ENCODE measurements at regions not wholly inside any gene's neighbourhood (a gene's known extent, or its start where the extent isn't known, plus 50 kb on each side); places are given as distances from the start of the nearest gene placed in this dataset.

DNA sequence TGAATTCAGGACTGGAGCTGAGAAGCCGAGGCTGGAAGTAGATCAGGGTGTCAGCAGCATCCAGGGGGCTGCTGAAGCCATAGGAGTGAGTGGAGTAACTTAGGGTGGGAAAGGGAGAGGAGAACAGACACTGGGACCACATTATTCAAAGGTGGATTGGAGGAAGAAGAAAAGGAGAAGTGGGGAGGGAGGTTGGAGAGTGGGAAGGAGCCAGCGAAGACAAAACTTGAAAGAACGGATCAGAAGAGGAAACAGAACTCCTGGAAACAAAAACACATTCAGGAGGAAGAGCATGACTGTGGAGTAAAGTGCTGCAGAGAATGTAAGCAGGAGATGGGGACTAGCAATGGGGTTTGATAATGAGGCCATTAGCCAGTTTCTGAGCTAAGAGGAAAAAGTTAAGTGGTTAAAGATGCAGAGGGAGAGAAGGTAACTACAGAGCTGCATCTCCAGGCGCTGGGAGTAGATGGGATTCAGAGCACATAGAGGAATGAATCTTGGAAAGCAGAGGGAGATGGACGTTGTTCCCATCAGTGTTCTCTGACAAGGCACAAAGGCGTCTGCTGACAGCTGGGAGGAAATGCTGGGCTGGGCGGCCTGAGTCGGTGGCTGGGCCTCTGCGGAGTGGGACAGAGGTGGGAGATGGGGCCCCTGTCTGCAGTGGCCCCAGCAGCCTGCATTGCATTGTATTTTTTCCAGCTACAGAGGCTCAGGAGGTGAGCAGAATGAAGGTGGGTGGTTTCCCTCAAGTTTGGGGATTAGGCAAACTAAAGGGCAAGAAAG, 63.1 kb upstream of the LEP start:
- Histone ChIP-seq H3K4me1 (ENCODE audit: control insufficient read depth, insufficient read depth, low read length) (peaks cover 2% of the 10 kb centered on the region), H3K27ac (ENCODE audit: low read length) (no peak overlapping the region), H3K27me3 (ENCODE audit: control insufficient read depth, insufficient read depth, low read length) (peaks cover 43% of the 10 kb centered on the region), H3K36me3 (ENCODE audit: control insufficient read depth, insufficient read depth, low read length) (no peaks in the 10 kb centered on the region), H3K4me3 (ENCODE audit: low read length) (no peak overlapping the region), H3K9me3 (replicated peaks; ENCODE audit: control insufficient read depth, low read depth, low read length) (no peaks in the 10 kb centered on the region)
- 21% methylated on average over 9 of the region's 9 CpGs for WGBS (ENCODE audit: insufficient coverage)
- DNase-seq: no peak

DNA sequence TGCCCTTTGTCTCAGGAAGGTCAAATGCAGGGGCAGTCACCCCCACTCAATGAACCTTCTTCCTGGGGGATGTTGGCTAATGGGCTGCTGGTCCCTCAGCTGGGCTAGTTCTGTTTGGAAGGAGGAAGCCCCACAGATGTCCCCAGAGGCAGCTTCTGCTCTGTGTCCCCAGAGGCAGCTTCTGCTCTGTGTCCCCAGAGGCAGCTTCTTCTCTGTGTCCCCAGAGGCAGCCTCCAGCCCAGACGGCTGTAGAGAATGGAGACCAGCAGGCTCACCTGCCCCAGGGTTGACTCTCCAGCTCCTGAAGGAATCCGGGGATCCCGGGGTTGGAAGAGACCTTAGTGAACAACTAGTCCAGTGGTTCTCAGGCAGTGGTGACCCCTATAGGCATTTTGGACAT, 62.5 kb upstream of the LEP start:
- Histone ChIP-seq H3K4me3 (ENCODE audit: low read length) (no peak overlapping the region), H3K9me3 (replicated peaks; ENCODE audit: control insufficient read depth, low read depth, low read length) (no peaks in the 10 kb centered on the region), H3K27me3 (ENCODE audit: control insufficient read depth, insufficient read depth, low read length) (peaks cover 40% of the 10 kb centered on the region), H3K27ac (ENCODE audit: low read length) (no peak overlapping the region), H3K4me1 (ENCODE audit: control insufficient read depth, insufficient read depth, low read length) (peaks cover 2% of the 10 kb centered on the region), H3K36me3 (ENCODE audit: control insufficient read depth, insufficient read depth, low read length) (no peaks in the 10 kb centered on the region)
- WGBS (ENCODE audit: insufficient coverage): 75% methylated on average over 3 of the region's 3 CpGs
- no peak for DNase-seq

DNA sequence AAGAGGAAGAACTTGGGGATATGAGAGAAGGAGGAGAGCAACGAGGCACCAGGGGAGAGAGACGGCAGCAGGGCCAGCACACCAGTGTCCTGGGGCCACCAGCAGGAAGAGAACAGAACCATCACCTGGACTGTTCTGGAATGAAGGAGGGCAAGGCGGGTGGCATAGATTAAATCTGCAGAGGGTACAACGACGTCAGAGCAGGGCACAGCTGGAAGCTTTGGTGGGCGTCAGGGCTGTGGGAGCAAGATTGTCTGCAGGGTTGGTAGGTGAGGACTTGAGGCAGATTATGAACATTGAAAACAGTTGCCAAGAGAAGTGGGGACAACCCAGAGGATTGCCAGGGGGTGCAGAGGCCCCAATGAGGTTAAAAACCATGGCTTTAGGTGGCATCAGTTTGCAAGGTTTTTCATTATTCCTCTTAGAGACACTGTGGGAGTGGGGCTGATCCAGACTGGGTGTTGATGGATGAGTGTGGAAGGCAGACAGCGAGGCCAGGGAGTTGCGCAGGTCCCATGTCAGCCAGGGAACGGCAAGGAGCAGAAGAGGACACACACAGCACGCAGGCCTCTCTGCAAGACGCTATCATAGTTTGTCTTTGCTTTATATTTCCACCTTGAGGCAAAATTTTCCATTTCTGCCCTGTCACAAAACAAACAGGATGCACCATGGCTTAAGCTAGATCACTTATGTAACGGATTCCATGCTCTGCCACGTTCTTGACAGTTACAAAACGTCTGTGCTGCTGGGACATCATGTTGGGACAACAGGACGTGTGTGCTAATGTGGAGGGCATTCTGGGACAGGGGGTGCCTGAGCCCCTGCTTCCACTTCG, 52.5 kb upstream of the LEP start:
- Histone ChIP-seq H3K4me3 (ENCODE audit: low read length) (no peak overlapping the region), H3K27me3 (ENCODE audit: control insufficient read depth, insufficient read depth, low read length) (peaks cover 24% of the 10 kb centered on the region), H3K4me1 (ENCODE audit: control insufficient read depth, insufficient read depth, low read length) (no peaks in the 10 kb centered on the region)

DNA sequence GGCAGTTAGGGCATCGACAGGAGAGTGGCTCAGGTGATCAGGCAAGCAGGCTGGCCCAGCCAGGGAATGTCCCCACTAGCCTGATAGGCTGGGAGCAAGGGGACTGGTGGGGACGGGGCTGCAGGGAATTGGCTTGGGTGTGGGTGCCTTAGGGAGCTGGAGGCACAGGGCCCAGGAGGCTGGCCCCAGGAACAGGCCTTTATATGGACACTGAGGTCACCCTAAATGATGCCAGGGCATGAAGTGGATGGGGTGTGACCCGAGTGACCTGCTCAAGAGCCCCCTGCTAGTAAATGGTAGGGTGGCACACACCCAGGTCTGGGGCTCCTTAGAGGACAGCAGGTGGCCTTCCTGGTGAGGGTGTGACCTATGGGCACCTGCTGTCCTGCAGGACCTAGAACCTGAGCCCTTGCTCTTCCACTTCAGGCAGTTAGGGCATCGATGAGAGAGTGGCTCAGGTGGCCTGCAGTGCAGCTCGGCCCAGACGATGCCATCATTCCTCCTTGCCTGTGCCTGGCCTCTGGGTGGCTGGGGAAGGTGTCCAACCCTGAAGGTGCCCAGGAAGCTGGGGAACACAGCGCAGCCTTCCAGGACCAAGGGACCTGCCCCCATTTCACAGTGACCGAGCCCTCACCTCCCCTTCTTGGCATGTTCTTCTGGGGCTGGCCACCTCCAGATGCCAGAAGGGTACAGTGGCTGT, 51.7 kb upstream of the LEP start:
- DNase-seq: no peak
- Histone ChIP-seq H3K9me3 (replicated peaks; ENCODE audit: control insufficient read depth, low read depth, low read length) (peaks cover 3% of the 10 kb centered on the region), H3K4me3 (ENCODE audit: low read length) (no peak overlapping the region), H3K36me3 (ENCODE audit: control insufficient read depth, insufficient read depth, low read length) (no peaks in the 10 kb centered on the region), H3K4me1 (ENCODE audit: control insufficient read depth, insufficient read depth, low read length) (no peaks in the 10 kb centered on the region), H3K27ac (ENCODE audit: low read length) (no peak overlapping the region), H3K27me3 (ENCODE audit: control insufficient read depth, insufficient read depth, low read length) (peaks cover 25% of the 10 kb centered on the region)
- 77% methylated on average over 7 of the region's 8 CpGs for WGBS (ENCODE audit: insufficient coverage)

More for the DNA sequence above, 52.5 kb upstream of the LEP start:
- Histone ChIP-seq H3K9me3 (replicated peaks; ENCODE audit: control insufficient read depth, low read depth, low read length) (no peaks in the 10 kb centered on the region), H3K27ac (ENCODE audit: low read length) (no peak overlapping the region), H3K36me3 (ENCODE audit: control insufficient read depth, insufficient read depth, low read length) (no peaks in the 10 kb centered on the region)
- DNase-seq: no peak
- WGBS (ENCODE audit: insufficient coverage): 72% methylated on average over 16 of the region's 16 CpGs

DNA sequence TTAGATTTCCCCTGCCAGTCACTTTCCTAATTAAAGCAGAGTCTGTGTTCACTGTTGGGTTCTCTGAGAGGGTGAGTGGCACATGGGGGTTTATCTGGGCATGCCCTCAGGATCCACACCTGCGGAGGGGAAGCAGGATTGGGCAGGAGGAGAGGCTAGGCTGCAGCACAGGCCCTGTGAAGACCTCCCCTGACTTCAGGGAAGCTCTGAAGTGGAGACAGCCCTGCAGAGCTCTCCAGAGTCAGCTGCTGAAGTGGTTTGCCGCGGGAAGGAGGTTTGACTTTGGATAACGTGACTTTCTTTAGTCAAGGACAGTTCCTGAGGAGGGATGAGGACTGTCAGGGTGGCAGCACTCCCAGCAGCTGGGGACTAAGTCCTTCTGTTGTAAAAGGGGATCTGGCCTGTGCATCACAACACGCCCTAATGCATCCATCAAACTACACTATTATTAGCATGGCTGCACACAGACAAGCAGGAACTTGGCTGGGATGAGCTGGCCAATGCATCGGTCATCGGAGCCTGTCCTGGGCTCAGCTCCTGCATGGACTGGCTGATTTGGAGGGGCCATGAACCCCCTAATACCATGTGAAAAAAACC, 50.9 kb upstream of the LEP start:
- peaks cover 24% of the 10 kb centered on the region for H3K27me3 ChIP-seq (ENCODE audit: control insufficient read depth, insufficient read depth, low read length)
- 44% methylated on average over 5 of the region's 7 CpGs for WGBS (ENCODE audit: insufficient coverage)
- H3K36me3 ChIP-seq (ENCODE audit: control insufficient read depth, insufficient read depth, low read length): no peaks in the 10 kb centered on the region
- H3K9me3 ChIP-seq (replicated peaks; ENCODE audit: control insufficient read depth, low read depth, low read length): peaks cover 11% of the 10 kb centered on the region
- DNase-seq: no peak
- no peak overlapping the region for H3K4me3 ChIP-seq (ENCODE audit: low read length)
- H3K4me1 ChIP-seq (ENCODE audit: control insufficient read depth, insufficient read depth, low read length): no peaks in the 10 kb centered on the region
- H3K27ac ChIP-seq (ENCODE audit: low read length): no peak overlapping the region

DNA sequence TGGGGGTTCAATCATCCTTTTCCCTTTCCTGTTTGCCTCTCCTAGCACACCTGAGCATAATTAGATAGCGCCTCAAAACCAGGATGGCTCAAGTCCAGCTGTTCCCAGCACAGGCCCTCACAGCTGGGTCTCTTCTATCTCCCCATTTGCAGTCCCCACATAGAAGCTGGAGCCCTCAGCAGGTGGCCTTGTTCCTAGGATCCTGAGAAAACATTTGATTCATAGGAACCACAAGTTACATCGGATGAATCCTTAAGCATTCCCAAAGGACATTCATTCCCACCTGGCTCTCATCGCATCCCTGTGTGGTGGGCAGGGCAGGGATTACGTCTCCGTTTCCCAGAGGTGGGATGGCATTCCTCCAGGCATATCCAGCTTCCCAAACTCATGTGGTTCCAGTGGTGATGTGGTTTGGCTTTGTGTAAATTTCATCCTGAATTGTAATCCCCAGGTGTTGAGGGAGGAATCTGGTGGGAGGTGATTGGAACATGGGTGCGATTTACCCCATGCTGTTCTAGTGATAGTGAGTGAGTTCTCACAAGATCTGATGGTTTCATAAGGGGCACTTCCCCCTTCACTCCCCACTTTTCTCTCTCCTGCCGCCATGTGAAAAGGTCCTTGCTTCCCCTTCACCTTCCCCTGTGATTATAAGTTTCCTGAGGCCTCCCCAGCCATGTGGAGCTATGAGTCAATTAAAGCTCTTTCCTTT, 49.8 kb upstream of the LEP start:
- WGBS (ENCODE audit: insufficient coverage): 74% methylated on average over 3 of the region's 7 CpGs
- Histone ChIP-seq H3K27me3 (ENCODE audit: control insufficient read depth, insufficient read depth, low read length) (peaks cover 24% of the 10 kb centered on the region), H3K4me3 (ENCODE audit: low read length) (no peak overlapping the region)

More for the DNA sequence above, 49.8 kb upstream of the LEP start:
- H3K27ac ChIP-seq (ENCODE audit: low read length): no peak overlapping the region
- peaks cover 18% of the 10 kb centered on the region for H3K9me3 ChIP-seq (replicated peaks; ENCODE audit: control insufficient read depth, low read depth, low read length)
- H3K4me1 ChIP-seq (ENCODE audit: control insufficient read depth, insufficient read depth, low read length): no peaks in the 10 kb centered on the region
- H3K36me3 ChIP-seq (ENCODE audit: control insufficient read depth, insufficient read depth, low read length): no peaks in the 10 kb centered on the region
- DNase-seq: no peak

Data from muscle of leg (tissue), 3 donors.